Left lung (tissue), 4 donors: ENCODE measurements at regions not wholly inside any gene's neighbourhood (a gene's known extent, or its start where the extent isn't known, plus 50 kb on each side); places are given as distances from the start of the nearest gene placed in this dataset.

Source experiments
- ATAC-seq: fragments of 200-7000 bp; cut with Tn5 transposase; one replicate; pipeline ENCODE4 v1.9.1; 2020; ENCODE audit warnings: moderate library complexity
- DNase-seq, 4 donors: peaks; one replicate each; pipeline ENCODE4 v3.0.0-alpha.2; 2013 to 2020
- H3K27ac ChIP-seq, 2 donors: fragments of 200-600 bp; sonication (generic) in 1 of 2; one replicate each; pipeline versions ENCODE4 v1.5.0 to v1.8.0; 2020 to 2021
- H3K27me3 ChIP-seq, 2 donors: fragments of 200-600 bp; sonication (generic) in 1 of 2; one replicate each; pipeline versions ENCODE4 v1.5.0 to v1.8.0; 2020 to 2021
- H3K36me3 ChIP-seq, 2 donors: fragments of 200-600 bp; sonication (generic) in 1 of 2; one replicate each; pipeline versions ENCODE4 v1.5.0 to v1.8.0; 2020 to 2021
- H3K4me1 ChIP-seq, 2 donors: fragments of 200-600 bp; one replicate each; pipeline ENCODE4 v1.8.0; 2021
- H3K4me3 ChIP-seq, 2 donors: fragments of 200-600 bp; sonication (generic) in 1 of 2; one replicate each; pipeline versions ENCODE4 v1.5.0 to v1.8.0; 2020 to 2021; ENCODE audit warnings: mild to moderate bottlenecking in 1 of 2
- H3K9me3 ChIP-seq, 2 donors: fragments of 200-600 bp; sonication (generic) in 1 of 2; one replicate each; pipeline versions ENCODE4 v1.5.0 to v1.8.0; 2020 to 2021
- intact Hi-C, 2 donors: fragments of 100-400 bp; cut with DNase I; formaldehyde crosslinking; loops; one replicate each; pipeline versions ENCODE4 v1.11.2 to v1.14.2; 2022
- TF ChIP-seq, protein P1 (sequence below), 2 donors: fragments of 200-600 bp; sonication (generic) in 1 of 2; IDR thresholded peaks; one replicate each; pipeline versions ENCODE4 v1.5.0 to v1.8.0; 2021; ENCODE audit warnings: antibody characterized with exemption in 2 of 2
- donor health status: DM: no; HTN: yes; CAD: no.
- donor health status: DM: no; HTN: no; CAD: no.

DNA sequence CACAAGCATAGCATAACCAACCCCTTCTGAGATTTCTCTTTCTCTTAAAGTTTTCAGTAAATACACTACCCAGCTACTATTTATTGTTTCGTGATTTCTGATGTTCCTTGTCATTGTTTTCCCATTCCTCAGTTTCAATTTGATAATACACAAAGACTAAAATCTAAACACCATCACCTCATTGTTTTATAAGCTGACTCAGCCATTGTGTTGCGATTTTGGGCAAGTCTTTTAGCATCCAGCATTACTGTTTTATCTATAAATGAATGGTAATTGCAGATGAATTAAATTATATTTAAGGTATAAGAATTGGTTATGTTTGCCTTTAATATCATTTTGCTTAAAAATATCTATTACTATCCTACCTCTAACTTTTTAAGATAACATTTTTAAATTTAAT is 1308.5 kb downstream of the PLA2G4A start:
- Histone ChIP-seq H3K27ac (no peak overlapping the region), H3K4me1 (no peaks in the 10 kb centered on the region), H3K27me3 (no peaks in the 10 kb centered on the region), H3K9me3 (peaks cover 0 to 7% of the 10 kb centered on the region in 2 donors), H3K4me3 (no peak overlapping the region), H3K36me3 (no peaks in the 10 kb centered on the region)
- no peak for DNase-seq
- TF ChIP-seq, protein P1, sequence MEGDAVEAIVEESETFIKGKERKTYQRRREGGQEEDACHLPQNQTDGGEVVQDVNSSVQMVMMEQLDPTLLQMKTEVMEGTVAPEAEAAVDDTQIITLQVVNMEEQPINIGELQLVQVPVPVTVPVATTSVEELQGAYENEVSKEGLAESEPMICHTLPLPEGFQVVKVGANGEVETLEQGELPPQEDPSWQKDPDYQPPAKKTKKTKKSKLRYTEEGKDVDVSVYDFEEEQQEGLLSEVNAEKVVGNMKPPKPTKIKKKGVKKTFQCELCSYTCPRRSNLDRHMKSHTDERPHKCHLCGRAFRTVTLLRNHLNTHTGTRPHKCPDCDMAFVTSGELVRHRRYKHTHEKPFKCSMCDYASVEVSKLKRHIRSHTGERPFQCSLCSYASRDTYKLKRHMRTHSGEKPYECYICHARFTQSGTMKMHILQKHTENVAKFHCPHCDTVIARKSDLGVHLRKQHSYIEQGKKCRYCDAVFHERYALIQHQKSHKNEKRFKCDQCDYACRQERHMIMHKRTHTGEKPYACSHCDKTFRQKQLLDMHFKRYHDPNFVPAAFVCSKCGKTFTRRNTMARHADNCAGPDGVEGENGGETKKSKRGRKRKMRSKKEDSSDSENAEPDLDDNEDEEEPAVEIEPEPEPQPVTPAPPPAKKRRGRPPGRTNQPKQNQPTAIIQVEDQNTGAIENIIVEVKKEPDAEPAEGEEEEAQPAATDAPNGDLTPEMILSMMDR (IDR thresholded peaks at IDR 0.05), result no peak
- ATAC-seq, result no peak
- intact Hi-C loops, result no loop called here

DNA sequence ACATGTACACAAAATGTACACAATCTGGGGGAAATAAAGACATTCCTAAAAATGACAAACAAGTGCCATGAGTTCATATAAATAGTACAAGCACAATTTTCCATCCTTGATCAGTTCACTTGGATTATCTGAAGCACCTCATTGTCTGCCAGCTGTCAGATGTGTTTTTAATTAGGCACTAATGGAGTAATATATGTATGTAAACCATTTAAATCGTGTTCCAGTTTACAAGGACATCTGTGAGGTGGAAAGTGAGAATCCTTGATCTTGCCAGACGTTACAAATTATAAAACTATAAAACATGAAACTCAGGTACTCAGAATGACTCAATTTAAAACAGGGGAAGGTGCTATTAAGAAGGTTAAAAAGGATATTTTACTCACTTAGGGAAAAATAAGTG is 1312.2 kb downstream of the PLA2G4A start:
- intact Hi-C loops, result no loop called here
- Histone ChIP-seq H3K4me3 (no peak overlapping the region), H3K36me3 (no peaks in the 10 kb centered on the region), H3K4me1 (no peaks in the 10 kb centered on the region), H3K9me3 (peaks cover 0 to 9% of the 10 kb centered on the region in 2 donors), H3K27me3 (no peaks in the 10 kb centered on the region), H3K27ac (no peak overlapping the region)
- ATAC-seq, result no peak
- TF ChIP-seq, protein P1 (IDR thresholded peaks at IDR 0.05), result no peak
- no peak for DNase-seq

DNA sequence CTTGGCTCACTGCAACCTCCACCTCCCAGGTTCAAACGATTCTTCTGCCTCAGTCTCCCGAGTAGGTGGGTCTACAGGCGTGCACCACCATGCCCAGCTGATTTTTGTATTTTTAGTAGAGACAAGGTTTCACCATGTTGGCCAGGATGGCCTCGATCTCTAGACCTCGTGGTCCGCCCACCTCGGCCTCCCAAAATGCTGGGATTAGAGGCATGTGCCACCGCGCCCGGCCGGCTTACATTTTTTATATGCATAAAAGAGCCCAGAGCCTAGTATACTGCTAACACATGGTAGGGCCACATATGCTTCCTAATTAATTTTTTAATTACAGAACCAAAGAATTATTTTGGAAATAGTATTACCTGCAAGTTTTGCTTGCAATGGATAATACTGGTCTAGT is 1325.4 kb downstream of the PLA2G4A start:
- TF ChIP-seq, protein P1 (IDR thresholded peaks at IDR 0.05), result no peak
- H3K36me3 ChIP-seq, result no peaks in the 10 kb centered on the region
- ATAC-seq, result no peak

DNA sequence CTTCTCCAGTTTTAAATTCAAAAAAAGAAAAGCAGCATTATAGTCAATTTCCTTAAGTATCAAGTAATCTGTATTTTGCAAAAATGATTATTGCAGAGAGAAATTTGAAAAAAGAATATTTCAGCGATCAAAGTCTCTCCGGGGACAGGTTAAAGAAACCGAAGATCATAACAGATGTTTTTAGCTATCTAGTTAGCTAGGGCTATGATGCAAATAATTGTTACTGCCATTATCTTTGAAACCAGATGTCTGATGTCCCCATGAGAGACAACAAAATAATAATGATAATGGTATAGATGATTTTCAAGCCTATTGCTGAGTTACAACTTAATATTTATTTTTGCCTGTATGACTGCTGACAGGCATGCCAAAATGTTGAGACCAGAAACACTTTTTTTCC is 1326.0 kb downstream of the PLA2G4A start:
- Histone ChIP-seq H3K9me3 (no peaks in the 10 kb centered on the region), H3K27me3 (no peaks in the 10 kb centered on the region), H3K36me3 (no peaks in the 10 kb centered on the region), H3K4me1 (no peaks in the 10 kb centered on the region), H3K27ac (no peak overlapping the region), H3K4me3 (no peak overlapping the region)
- TF ChIP-seq, protein P1 (IDR thresholded peaks at IDR 0.05), result no peak
- DNase-seq (no peak), ATAC-seq (no peak)
- intact Hi-C loops, result no loop called here

More for the DNA sequence above, 1325.4 kb downstream of the PLA2G4A start:
- intact Hi-C loops, result no loop called here
- Histone ChIP-seq H3K4me1 (no peaks in the 10 kb centered on the region), H3K4me3 (no peak overlapping the region), H3K27ac (no peak overlapping the region), H3K9me3 (no peaks in the 10 kb centered on the region), H3K27me3 (no peaks in the 10 kb centered on the region)
- peak in 1 of 4 donors; percentile 43 for DNase-seq

DNA sequence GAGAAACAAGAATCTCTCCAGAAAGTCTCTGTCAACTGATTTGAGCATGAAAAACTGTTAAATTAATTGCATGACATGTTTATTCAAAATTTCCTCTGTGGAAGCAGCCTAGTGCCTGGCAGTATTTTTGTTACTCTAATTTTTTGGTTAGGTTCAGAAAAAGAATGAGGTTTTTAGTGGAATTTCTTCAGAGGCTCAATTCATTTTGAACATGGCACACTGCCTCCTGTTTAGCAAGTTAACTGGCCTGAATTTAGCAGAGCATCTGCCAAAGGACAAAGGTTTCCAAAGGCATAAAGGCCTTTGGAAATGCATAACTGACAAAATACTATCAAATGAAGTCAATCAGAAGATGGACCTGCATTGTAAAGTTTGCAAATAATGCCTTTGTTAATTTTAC is 1326.5 kb downstream of the PLA2G4A start:
- intact Hi-C loops, result no loop called here
- peak in 1 of 4 donors; percentile 1 for DNase-seq
- Histone ChIP-seq H3K27me3 (no peaks in the 10 kb centered on the region), H3K4me3 (no peak overlapping the region), H3K4me1 (no peaks in the 10 kb centered on the region), H3K27ac (no peak overlapping the region), H3K36me3 (no peaks in the 10 kb centered on the region), H3K9me3 (no peaks in the 10 kb centered on the region)
- ATAC-seq, result no peak
- TF ChIP-seq, protein P1 (IDR thresholded peaks at IDR 0.05), result no peak
